HCT116 (cell line): ENCODE measurements at regions not wholly inside any gene's neighbourhood (a gene's known extent, or its start where the extent isn't known, plus 50 kb on each side); places are given as distances from the start of the nearest gene placed in this dataset.

ENCODE experiments used
- ATAC-seq: fragments of 200-7000 bp; cut with Tn5 transposase; 2 replicates; pipeline ENCODE4 v1.9.1; 2020; ENCODE audit warnings: mild to moderate bottlenecking, moderate library complexity
- BruUV-seq: library from RNA; stranded (reverse); fragments of 400-500 nt; replicated peaks from 2 replicates; lab custom pipeline; 2021; lab: Mats Ljungman, UMichigan
- CTCF ChIA-PET: fragments of 300-600 bp; sonication (Branson Sonifier 250); formaldehyde crosslinking; loops from one replicate; lab custom pipeline; 2021; ENCODE audit warnings: antibody characterized with exemption; lab: Charles Lee
- POLR2A ChIA-PET: fragments of 300-600, 350-600 bp; sonication (Branson Sonifier 250); formaldehyde crosslinking; loops from one replicate; lab custom pipeline; 2021; ENCODE audit warnings: antibody characterized with exemption; lab: Charles Lee
- RAD21 ChIA-PET, 2 experiments: fragments of 300-600 bp; sonication (Branson Sonifier 250); formaldehyde crosslinking; loops; one replicate each; lab custom pipeline; 2023; ENCODE audit warnings: low total read pairs in 2 of 2; ENCODE audit not compliant: uncharacterized antibody in 2 of 2, unreplicated experiment in 2 of 2, low non-redundant PET in 1 of 2; lab: Charles Lee
- DNase-seq: peaks from one replicate; pipeline ENCODE4 v3.0.0-alpha.2; 2010; ENCODE audit warnings: low read depth, low spot score
- H2AFZ ChIP-seq: fragments of 200-600 bp; shearing (Covaris generic), sonication (generic); 2 replicates; pipeline ENCODE4 v1.6.1; 2017; ENCODE audit warnings: low read depth, mixed run types, mixed read lengths, antibody characterized with exemption, low read length; ENCODE audit not compliant: poor library complexity, severe bottlenecking
- H3K27ac ChIP-seq: 2 replicates; pipeline ENCODE4 v1.5.1; 2012; ENCODE audit warnings: low read depth, low read length
- H3K27me3 ChIP-seq: fragments of 200-600 bp; sonication (generic); 2 replicates; pipeline ENCODE4 v1.6.1; 2016; ENCODE audit warnings: mixed run types, low read length, mixed read lengths; ENCODE audit not compliant: insufficient read depth
- H3K36me3 ChIP-seq, 2 experiments: fragments of 200-500 bp in 1 of 2; fragments of 200-600 bp in 1 of 2; sonication (Bioruptor generic) in 1 of 2; sonication (generic) in 1 of 2; 2 replicates each; pipeline versions ENCODE4 v1.5.1 to v1.6.1; 2014 to 2016; ENCODE audit warnings: low read length in 2 of 2, inconsistent platforms in 1 of 2, mixed read lengths in 1 of 2, mixed run types in 1 of 2; ENCODE audit not compliant: insufficient read depth in 2 of 2, control insufficient read depth in 1 of 2
- H3K4me1 ChIP-seq, 2 experiments: fragments of 200-600 bp in 1 of 2; sonication (generic) in 1 of 2; 2 replicates each; pipeline versions ENCODE4 v1.5.1 to v1.6.1; 2012 to 2017; ENCODE audit warnings: low read length in 2 of 2, inconsistent platforms in 1 of 2, mild to moderate bottlenecking in 1 of 2, mixed read lengths in 1 of 2, mixed run types in 1 of 2, moderate library complexity in 1 of 2; ENCODE audit not compliant: insufficient read depth in 2 of 2, control insufficient read depth in 1 of 2
- H3K4me2 ChIP-seq: fragments of 200-600 bp; sonication (generic); 2 replicates; pipeline ENCODE4 v1.6.1; 2017; ENCODE audit warnings: mixed run types, low read length, mixed read lengths
- H3K4me3 ChIP-seq, 2 experiments: fragments of 200-600 bp in 1 of 2; sonication (generic) in 1 of 2; replicated peaks in 1 of 2; 2 replicates each; pipeline ENCODE4 v1.5.1; 2011 to 2016; ENCODE audit warnings: low read length in 2 of 2, control low read depth in 1 of 2, low read depth in 1 of 2, mild to moderate bottlenecking in 1 of 2, mixed read lengths in 1 of 2, mixed run types in 1 of 2
- H3K79me2 ChIP-seq: fragments of 200-600 bp; sonication (generic); 2 replicates; pipeline ENCODE4 v1.6.1; 2017; ENCODE audit warnings: mild to moderate bottlenecking, mixed run types, low read length, moderate library complexity, mixed read lengths; ENCODE audit not compliant: insufficient read depth
- H3K9ac ChIP-seq: fragments of 200-600 bp; sonication (generic); 2 replicates; pipeline ENCODE4 v1.6.1; 2016; ENCODE audit warnings: low read length, mixed read lengths
- H3K9me2 ChIP-seq: fragments of 200-600 bp; sonication (generic), shearing (Covaris generic); 2 replicates; pipeline ENCODE4 v1.6.1; 2017; ENCODE audit warnings: mixed run types, mild to moderate bottlenecking, moderate library complexity; ENCODE audit not compliant: insufficient read depth
- H3K9me3 ChIP-seq, 2 experiments: fragments of 200-500 bp in 1 of 2; fragments of 200-600 bp in 1 of 2; sonication (Bioruptor generic) in 1 of 2; sonication (generic) in 1 of 2; 2 replicates each; pipeline ENCODE4 v1.6.1; 2014 to 2017; ENCODE audit warnings: low read length in 2 of 2, mixed read lengths in 2 of 2, inconsistent platforms in 1 of 2, low read depth in 1 of 2, mild to moderate bottlenecking in 1 of 2, mixed run types in 1 of 2, moderate library complexity in 1 of 2; ENCODE audit not compliant: control insufficient read depth in 1 of 2, insufficient read depth in 1 of 2
- H4K20me1 ChIP-seq: fragments of 200-600 bp; sonication (generic), shearing (Covaris generic); 2 replicates; pipeline ENCODE4 v1.6.1; 2017; ENCODE audit warnings: mixed run types, mild to moderate bottlenecking, moderate library complexity; ENCODE audit not compliant: insufficient read depth
- ATF3 ChIP-seq: IDR thresholded peaks from 2 replicates; pipeline ENCODE4 v1.6.1; 2012
- CBX3 ChIP-seq: IDR thresholded peaks from 2 replicates; pipeline ENCODE4 v1.6.1; 2012; ENCODE audit warnings: low read depth
- CEBPB ChIP-seq: IDR thresholded peaks from 2 replicates; pipeline ENCODE4 v1.6.1; 2012; ENCODE audit warnings: low read depth
- CTCF ChIP-seq, 3 experiments: fragments of 200-600 bp in 1 of 3; sonication (generic) in 1 of 3; IDR thresholded peaks in 2 of 3; conservative IDR thresholded peaks in 1 of 3; 2 replicates each; pipeline ENCODE4 v1.5.1; 2012 to 2017; ENCODE audit warnings: low read depth in 2 of 3, low read length in 2 of 3, antibody characterized with exemption in 1 of 3, borderline replicate concordance in 1 of 3, control low read depth in 1 of 3, mild to moderate bottlenecking in 1 of 3, mixed read lengths in 1 of 3, mixed run types in 1 of 3, moderate library complexity in 1 of 3; ENCODE audit not compliant: insufficient read depth in 1 of 3
- EGR1 ChIP-seq: IDR thresholded peaks from 2 replicates; pipeline ENCODE4 v1.6.1; 2012; ENCODE audit warnings: low read depth
- ELF1 ChIP-seq: IDR thresholded peaks from 2 replicates; pipeline ENCODE4 v1.6.1; 2012; ENCODE audit warnings: low read depth, borderline replicate concordance
- EZH2phosphoT487 ChIP-seq: fragments of 200-600 bp; IDR thresholded peaks from 2 replicates; pipeline ENCODE4 v1.6.1; 2018; ENCODE audit warnings: antibody characterized with exemption, borderline replicate concordance
- POLR2A ChIP-seq: IDR thresholded peaks from 2 replicates; pipeline ENCODE4 v1.7.0; 2011; ENCODE audit warnings: borderline replicate concordance; ENCODE audit not compliant: insufficient read depth, insufficient read length; ENCODE audit errors: extremely low read depth
- RAD21 ChIP-seq: IDR thresholded peaks from 2 replicates; pipeline ENCODE4 v1.6.1; 2012; ENCODE audit warnings: low read depth, mild to moderate bottlenecking
- SRF ChIP-seq: IDR thresholded peaks from 2 replicates; pipeline ENCODE4 v1.6.1; 2012; ENCODE audit warnings: low read depth
- YY1 ChIP-seq: IDR thresholded peaks from 2 replicates; pipeline ENCODE4 v1.6.1; 2011; ENCODE audit warnings: low read length, low read depth, moderate library complexity, mild to moderate bottlenecking; ENCODE audit not compliant: insufficient replicate concordance; ENCODE audit errors: extremely low read depth
- ZFX ChIP-seq: fragments of 450-650 bp; IDR thresholded peaks from 2 replicates; pipeline ENCODE4 v1.6.1; 2017
- intact Hi-C: fragments of 100-400 bp; cut with micrococcal nuclease; formaldehyde crosslinking; loops from 2 replicates; pipeline ENCODE4 v1.10.0; 2022

- CTCF ChIA-PET: interaction anchor here (1.4 to 2.0 kb wide), 3 partner anchors 8 to 54 kb away, joined by 3 to 11 read pairs (median 7); no protein-coding TSS in a partner anchor
- H3K27ac ChIP-seq: peak overlapping the region; percentile 95
These were observed 90.2 kb upstream of the DUSP5 start for GRCh38 chr10:110407301-110408170.

More at GRCh38 chr10:110407301-110408170, 90.2 kb upstream of the DUSP5 start:
- BruUV-seq: TSS peak; percentile 22
- Histone ChIP-seq H3K4me2 (peak overlapping the region; percentile 72), H3K9me2 (no peaks in the 10 kb centered on the region), H4K20me1 (no peaks in the 10 kb centered on the region), H3K79me2 (no peaks in the 10 kb centered on the region), H2AFZ (peak overlapping the region; percentile 10), H3K9me3 (no peaks in the 10 kb centered on the region), H3K4me3 (no peak overlapping the region), H3K27me3 (no peaks in the 10 kb centered on the region), H3K4me1 (peaks cover 59 to 88% of the 10 kb centered on the region in 2 experiments), H3K36me3 (no peaks in the 10 kb centered on the region), H3K9ac (peak overlapping the region; percentile 69)
- no peak for DNase-seq
- intact Hi-C loops: no loop called here
- no peak for ATAC-seq
- ChIA-PET RAD21 (interaction anchor here in 1 of 2 experiments (0.9 kb wide), 1 partner anchor 52 kb away, joined by 3 read pairs; no protein-coding TSS in a partner anchor), POLR2A (interaction anchor here (0.7 to 26.1 kb wide), 16 partner anchors 9 to 124 kb away, joined by 3 to 438 read pairs (median 5); partner anchors contain the start of gene DUSP5)
- TF ChIP-seq ZFX (no peak), POLR2A (no peak), RAD21 (no peak), CEBPB (no peak), ELF1 (no peak), YY1 (no peak), CTCF (IDR thresholded peaks at IDR 0.05 in 2 of 3, conservative IDR thresholded peaks at IDR 0.05 in 1 of 3; ENCODE audit: borderline replicate concordance in 1 of 3, insufficient read depth in 1 of 3, low read depth in 2 of 3, low read length in 2 of 3) (no peak), EZH2phosphoT487 (no peak), CBX3 (no peak), EGR1 (no peak), ATF3 (no peak), SRF (no peak)
